Head of caudate nucleus (tissue), 42 donors: ENCODE measurements at regions not wholly inside any gene's neighbourhood (a gene's known extent, or its start where the extent isn't known, plus 50 kb on each side); places are given as distances from the start of the nearest gene placed in this dataset.

ENCODE experiments used
- DNase-seq, 42 donors: peaks; one replicate each; pipeline versions ENCODE4 v3.0.0 to v3.0.0-alpha.2; 2020 to 2021; ENCODE audit warnings: mixed read lengths in 7 of 42
- intact Hi-C: fragments of 100-400 bp; cut with DNase I; formaldehyde crosslinking; loops from one replicate; pipeline ENCODE4 v1.15.0; 2022

DNA sequence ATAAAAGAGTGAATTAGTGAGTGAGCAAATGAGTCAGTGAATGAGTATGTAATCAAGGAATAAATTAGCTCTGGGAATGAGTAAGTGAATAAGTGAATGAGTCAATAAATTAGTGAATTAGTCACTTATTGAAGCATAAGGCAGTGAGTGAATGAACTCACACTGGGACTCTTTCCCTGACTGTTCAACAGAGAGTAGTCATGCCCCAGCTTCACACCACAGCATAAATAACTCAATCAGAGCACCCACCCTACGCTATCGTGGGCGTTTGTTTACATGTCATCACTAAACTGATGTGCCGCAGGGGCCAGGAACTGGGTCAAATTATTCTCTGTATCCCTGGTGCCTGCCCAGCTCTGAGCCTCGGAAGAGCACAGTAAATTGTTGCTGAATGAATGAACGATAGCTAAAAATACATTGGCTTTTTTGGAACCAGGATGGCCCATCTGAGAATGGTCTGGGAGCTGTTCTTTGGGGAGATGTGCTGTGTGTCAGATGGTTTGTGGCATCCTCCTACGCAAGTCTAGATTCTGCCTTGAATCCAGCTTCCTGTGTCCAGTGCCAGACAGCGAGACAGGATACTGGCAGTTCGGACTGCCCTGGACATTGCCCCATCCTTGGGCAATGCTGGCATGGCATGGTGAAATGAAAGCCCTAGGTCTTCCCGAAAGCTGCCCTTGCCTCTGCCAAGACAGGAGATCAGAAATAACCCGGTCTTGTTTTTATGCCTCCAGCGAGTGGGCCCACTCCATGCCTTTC, 98.0 kb upstream of the RTL1 start:
- DNase-seq = no peak
- intact Hi-C loops = no loop called here

DNA sequence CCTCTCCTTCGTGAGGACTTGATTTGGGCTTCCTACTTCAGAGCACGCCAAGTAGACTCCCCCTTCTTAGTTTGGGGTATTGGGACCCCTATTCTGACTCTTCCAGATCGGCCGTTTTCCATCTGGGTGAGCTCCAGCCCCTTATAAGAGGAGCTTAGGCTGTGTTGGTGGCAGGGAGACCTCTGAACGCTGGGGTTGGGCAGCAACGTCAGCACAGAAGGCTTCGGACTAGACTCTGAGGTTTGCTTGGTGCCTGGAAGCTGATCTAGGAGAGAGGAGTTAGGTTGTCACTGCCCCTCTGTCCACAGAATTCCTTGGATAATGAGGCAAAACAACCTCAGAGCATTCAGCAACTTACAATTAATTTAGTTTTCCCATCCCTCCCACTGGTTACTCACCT, 99.2 kb upstream of the RTL1 start:
- no peak for DNase-seq
- intact Hi-C loops = no loop called here

DNA sequence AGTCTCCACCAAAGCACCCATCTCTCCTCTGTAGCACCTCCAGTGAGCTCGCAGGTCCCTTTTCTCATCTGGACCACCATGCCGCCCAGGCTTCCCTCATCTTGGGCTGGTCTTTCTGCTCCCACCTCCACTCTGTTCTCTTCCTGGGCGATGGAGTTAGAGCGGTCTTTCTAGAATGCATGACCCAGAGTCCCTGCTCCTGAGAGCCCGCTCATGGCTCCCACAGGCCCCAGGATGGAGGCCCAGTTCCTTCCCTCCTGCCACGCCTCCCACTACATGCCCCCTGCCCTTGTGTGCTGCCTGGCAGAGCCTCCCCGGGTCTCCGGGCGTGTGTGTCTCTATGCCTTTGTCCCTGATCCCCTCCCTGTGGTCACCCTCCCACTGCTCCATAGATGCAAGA, 100.7 kb upstream of the RTL1 start:
- DNase-seq = no peak
- intact Hi-C loops = no loop called here

DNA sequence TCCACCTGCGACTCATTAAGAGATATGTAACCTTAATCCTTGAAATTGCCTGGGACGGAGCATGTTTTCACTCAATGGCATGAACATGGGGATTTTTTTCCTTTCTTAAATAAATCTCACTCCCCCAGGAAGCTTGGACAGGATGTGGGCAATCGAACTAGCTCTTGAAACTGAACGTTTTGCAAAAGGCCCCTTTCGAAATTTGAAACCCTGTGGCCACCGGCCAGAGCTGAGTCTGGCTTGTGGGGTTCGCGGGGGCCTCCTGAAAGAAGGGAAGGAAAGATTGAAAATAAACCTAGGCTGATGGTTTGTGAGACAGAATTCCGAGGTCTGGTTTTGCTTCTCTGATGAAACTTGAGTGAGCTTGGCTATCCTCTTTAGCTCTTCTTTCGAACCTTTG, 101.4 kb upstream of the RTL1 start:
- peak in 7 of 42 donors; percentile 20 to 58 (median 29) for DNase-seq
- intact Hi-C loops = no loop called here

DNA sequence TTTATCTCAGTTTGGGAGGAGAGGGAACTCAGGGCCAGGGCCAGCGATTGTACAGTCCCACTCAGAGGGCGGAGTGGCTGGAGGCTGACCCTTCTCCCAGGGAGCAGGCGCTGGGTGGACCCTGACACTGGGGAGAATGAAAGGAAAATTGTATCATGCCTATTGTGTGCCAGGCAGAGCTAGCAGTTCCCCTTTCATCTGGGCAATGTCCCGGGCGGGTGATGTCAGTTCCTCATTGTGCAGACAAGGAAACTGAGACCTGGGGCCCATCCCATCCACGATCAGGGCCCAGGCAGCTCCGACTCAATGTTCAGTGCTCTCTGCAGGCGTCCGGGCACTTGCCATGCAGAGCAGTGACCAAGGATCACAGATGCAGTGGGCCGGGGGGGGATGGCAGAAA, 101.9 kb upstream of the RTL1 start:
- intact Hi-C loops = no loop called here
- DNase-seq = peak in 30 of 42 donors; percentile 18 to 71 (median 40)

DNA sequence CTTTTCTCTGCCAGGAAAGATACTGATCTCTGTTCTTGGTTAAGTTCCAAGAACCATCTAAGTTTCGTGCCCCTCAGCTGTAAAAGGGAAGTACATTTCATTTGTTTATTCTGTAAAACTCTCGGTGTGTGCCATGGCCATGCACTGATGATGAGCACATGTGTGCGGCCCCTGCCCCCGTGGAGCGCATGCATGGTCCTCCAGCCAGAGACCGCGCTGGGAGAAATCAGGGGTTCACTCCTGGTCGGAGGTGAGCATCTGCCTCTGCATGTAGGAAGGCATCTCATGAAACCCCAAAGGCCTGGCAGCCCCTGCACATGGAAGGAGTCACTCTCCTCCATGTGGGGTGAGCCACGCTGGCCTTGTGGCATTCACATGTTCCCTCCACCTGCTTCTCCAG, 102.5 kb upstream of the RTL1 start:
- intact Hi-C loops = no loop called here
- DNase-seq = peak in 5 of 42 donors; percentile 22 to 38 (median 29)

DNA sequence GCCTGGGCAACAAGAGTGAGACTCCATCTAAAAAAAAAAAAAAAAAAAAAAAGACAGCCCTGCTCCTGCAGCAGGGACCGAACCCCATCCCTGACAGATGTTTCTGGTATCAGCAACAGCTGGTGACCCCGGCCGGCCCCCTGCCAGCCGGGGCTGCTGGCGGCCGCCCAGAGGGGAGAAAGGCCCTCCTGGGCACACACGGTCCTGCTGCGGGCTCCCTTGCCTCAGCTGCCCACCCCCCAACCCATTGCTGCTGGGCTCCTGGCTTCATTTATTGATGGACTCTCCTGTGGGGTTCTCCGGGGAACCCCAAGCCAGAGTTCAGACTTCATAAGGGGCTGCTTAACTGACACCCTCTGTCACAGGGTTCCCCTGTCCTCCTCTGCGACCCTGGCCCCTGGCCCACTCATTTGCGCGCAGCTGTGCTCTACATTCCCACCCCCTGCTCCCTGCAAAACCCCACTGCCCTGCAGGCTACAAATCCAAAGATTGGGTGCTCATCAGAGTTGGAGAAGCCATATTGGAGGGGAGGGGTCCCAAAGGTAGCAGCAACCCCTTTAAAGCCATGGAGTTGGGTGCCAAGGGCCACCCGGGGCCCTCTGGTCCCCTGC, 103.6 kb upstream of the RTL1 start:
- no peak for DNase-seq
- intact Hi-C loops = no loop called here

DNA sequence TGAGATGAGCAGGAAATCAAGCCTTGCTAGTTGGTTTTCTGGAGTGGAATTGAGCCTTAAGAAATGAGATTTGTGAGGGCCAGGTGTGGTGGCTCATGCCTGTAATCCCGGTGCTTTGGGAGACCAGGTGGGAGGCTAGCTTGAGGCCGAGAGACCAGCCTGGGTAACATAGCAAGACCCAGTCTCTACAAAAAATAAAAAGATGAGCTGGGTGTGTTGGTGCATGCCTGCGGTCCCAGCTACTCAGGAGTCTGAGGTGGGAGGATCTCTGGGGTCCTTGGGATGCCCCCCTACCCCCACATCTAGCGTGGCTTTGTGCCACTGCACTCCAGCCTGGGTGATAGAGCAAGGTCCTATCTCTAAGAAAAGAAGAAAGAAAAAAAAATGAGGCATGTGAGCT, 104.2 kb upstream of the RTL1 start:
- intact Hi-C loops = no loop called here
- DNase-seq = no peak

DNA sequence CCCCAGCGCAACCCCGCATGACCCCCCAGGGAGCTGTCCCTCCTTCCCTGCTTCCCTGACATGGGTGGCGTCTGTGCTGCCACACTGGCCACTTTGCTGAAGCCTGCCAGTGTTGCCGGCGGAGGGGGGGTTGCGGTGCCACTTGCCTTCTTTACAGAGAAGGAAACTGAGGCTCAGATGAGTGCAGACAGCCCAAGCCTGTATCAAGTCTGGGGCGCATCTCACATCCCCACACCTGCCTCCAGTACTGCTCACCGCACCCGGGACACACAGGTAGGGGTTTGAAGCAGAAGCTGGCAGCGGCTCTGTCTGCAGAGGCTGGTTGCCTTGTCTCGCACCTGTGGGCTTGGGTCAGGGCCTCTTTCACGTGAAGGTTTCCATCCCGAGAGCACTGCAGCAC, 104.7 kb upstream of the RTL1 start:
- DNase-seq = peak in 2 of 42 donors; percentile 16 to 17
- intact Hi-C loops = no loop called here

DNA sequence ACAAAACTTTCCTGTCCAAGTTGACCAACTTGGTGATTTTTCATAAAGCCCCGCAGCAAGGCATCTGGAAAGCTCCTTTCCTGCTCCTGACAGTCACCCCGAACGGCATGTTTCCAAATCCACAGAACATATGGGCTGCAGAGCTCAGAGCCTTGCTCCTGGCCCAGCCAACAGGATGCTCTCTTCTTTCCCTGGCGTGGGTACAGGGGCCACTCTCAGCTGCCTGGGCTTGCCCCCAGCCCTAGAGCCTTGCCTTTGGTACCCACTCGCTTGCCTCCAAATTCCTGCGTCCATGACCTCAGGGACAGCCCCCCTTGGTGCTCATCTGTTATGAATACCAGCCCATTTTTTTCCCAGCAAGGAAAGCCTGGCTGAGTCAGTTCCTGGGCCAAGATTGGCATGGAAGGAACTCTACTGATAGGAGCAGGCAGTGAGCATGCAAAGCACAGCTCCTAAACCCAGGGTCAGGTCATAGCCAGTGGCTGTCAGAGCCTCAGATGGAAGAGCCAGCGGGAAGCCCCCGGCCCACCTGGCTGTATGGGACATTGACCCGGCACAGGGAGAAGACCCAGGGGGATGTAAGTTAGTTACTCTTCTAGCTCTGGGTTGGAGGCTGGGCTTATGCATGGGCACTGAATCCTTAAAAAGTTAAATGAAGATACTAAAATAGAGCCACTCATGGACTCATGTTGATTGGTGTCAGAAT, 105.3 kb upstream of the RTL1 start:
- intact Hi-C loops = no loop called here

DNA sequence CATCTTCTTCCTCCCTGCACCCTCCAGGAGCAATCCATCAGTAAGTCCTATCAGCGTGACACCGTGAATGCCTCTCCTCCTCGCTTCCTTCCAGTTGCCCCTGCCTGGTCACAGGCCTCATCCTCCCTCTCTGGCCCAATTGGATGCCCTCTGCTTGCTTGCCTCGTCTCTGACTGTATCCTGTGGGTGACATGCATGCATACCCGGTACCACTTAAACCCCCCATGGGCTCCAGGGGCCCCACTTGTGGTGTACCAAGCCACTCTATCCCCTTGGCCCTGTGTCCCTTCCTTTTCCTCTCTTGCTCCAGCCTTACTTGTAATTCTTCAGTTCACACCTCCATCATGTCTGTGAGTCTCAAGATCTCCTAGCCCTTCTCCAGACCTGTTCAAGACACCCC, 106.0 kb upstream of the RTL1 start:
- intact Hi-C loops = no loop called here
- peak in 6 of 42 donors; percentile 3 to 27 (median 12) for DNase-seq

More for the DNA sequence above, 105.3 kb upstream of the RTL1 start:
- DNase-seq = peak in 3 of 42 donors; percentile 10 to 24 (median 19)

DNA sequence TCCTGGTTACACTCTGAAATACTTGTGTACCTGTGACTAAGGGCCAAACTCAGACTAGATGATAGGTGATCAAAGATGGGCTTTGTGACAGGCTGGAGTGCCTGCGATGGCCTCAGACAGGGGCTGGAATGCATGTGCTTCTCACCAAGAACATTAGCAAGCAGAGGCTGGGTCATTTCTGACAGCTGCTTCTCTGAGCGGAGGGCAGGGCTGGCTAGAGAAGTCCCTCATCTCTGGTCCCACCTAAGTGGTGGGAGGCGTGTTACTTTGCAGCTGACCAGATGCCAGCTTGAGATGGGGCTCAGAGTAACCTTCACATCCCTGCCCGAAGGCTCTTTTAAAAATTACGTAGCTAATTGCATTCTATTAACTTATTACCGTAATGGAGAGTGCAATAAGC, 106.8 kb upstream of the RTL1 start:
- intact Hi-C loops = no loop called here
- peak in 2 of 42 donors; percentile 15 to 21 for DNase-seq

DNA sequence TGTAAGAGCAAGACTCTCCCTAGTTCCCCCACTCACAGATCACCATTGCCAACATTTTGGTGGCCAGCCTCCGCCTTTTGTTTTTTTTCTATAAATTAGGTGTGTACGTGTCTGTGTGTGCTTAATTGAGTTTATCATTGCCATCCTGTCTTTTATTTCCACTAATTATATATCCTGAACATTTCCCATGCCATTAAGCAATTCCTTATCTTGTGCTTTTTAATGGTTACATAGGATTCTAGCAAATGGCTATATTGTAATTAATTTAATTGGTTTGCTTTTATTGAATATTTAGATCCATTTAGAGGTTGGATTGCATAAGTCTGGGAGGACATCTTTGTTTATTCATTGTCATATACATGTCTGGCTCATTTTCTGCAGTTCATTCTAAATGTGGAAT, 107.3 kb upstream of the RTL1 start:
- DNase-seq = peak in 1 of 42 donors; percentile 4

DNA sequence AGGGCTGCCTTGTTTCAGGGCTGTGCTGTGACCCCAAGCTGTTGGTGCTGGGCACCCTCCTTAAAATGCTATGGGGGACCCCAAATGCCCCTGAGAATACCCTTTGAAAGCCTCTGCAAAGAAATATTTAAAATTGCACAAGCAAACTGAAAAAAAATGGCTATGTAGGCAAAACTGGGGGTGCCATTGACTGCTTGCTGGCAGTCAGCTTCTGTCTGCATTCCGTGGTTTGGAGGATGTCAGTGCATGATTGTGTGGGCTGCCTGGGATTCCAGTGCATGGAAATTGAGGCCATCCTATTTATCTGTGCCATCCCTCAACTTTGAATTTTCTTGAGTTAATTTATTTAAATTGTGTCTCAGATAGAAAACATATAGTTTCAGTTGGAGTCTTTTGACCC, 113.7 kb upstream of the RTL1 start:
- DNase-seq = peak in 14 of 42 donors; percentile 2 to 39 (median 20)

More for the DNA sequence above, 107.3 kb upstream of the RTL1 start:
- intact Hi-C loops = no loop called here

DNA sequence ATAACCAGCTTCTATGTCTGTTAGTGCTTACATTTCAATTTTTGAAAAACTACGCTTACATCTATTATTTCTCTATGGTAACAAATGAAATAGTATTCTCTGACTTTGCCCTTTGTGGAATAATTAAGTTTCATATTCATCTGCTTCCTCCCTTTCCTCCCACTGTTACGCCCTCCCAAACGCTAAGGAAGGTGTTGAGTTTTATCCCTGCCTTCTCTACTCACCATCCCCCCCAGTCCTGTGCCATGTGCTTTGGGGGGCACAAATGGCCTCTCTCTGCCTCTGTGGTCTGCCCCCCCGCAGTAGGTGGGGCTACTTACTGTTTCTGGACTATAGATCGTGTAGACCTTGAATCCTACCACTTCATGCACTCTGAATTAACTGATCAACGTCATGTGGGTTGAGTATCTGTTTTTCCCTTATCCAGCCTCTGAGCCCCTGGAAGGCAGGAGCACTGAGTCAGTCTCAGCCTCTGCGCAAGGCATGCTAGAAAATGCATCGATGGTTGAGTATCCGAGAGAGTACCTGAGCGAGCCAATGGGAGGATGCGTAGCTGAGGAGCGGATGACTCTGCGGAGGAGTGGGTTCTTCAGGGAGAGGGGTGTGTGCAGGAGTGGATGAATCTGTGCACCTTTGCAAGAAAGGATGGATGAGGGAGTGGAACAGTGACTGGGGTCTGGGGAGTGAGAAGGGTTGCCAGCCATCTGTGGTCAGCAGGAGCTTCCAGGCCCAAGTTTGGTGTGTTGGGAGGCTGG, 114.5 kb upstream of the RTL1 start:
- intact Hi-C loops = no loop called here
- DNase-seq = peak in 34 of 42 donors; percentile 2 to 86 (median 48)

More for the DNA sequence above, 113.7 kb upstream of the RTL1 start:
- intact Hi-C loops = no loop called here

DNA sequence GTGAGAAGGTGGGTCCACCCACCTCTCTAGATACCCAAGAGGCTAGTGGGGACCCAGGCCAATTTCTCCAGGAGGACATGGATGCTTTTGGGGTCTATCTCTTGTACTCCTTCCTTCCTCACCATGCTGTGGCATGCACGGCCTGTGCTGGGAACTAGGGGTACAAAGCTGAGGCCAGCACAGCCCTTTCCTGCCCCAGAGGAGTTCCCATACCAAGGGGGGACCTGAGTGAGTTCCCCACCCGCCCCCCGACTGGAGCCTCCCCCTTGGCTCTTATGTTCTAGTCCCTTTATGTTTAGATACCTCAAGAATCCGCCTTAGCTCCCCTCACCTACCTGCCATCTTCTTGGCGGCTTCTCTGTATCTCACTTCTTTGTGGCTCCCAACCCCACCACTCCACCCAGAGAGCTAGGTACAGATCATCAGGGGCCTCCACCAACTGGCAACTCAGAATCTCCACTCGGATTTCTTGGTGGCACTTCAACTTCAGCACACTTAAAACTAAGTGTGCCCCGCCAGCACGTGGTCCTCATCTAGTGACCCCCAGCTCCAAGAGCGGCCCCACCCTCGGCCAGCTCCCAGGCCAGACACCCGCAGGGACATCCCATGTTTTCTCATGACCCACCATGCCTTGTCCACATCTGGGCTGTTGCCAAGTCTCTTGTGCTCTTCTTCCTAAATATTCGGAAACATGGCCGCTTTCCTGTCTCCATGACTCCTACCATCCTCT, 115.2 kb upstream of the RTL1 start:
- intact Hi-C loops = no loop called here
- DNase-seq = peak in 18 of 42 donors; percentile 1 to 36 (median 12)

DNA sequence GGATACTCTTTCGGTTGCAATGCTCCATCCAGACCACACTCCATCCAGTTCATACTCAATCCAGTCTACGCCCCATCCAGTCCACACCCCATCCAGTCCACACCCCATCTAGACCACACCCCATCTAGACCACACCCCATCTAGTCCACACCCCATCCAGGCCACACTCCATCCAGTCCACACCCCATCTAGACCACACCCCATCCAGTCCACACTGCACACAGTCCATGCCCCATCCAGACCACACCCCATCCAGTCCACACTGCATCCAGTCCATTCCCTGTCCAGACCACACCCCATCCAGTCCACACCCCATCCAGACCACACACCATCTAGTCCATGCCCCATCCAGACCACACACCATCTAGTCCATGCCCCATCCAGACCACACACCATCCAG, 116.0 kb upstream of the RTL1 start:
- DNase-seq = peak in 12 of 42 donors; percentile 2 to 13 (median 4)
- intact Hi-C loops = no loop called here

DNA sequence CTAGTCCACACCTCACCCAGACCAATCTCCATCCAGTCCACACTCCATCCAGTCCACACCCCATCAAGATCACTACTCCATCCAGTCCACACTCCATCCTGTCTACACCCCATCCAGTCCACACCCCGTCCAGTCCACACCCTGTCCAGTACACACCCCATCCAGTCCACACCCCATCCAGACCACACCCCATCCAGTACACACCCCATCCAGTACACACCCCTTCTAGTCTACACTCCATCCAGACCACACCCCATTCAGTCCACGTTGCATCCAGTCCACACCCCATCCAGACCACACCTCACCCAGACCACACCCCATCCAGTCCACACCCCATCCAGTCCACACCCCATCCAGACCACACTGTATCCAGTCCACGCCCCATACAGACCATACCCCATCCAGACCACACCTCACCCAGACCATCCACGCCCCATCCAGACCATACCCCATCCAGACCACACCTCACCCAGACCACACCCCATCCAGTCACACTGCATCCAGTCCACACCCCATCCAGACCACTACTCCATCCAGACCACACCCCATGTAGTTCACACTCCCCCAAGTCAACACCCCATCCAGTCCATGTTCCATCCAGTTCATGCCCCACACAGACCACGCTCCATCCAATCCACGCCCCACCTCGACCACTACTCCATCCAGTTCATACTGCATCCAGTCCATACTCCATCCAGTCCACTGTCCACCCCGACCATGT, 116.6 kb upstream of the RTL1 start:
- intact Hi-C loops = no loop called here
- peak in 15 of 42 donors; percentile 0 to 27 (median 5) for DNase-seq
